Thoracic aorta (tissue), 2 donors: ENCODE measurements at regions not wholly inside any gene's neighbourhood (a gene's known extent, or its start where the extent isn't known, plus 50 kb on each side); places are given as distances from the start of the nearest gene placed in this dataset.

Experiments used
- ATAC-seq: fragments of 150-250 bp; one replicate; pipeline ENCODE4 v1.8.0; 2017; ENCODE audit warnings: low read depth; ENCODE audit not compliant: insufficient number of reproducible peaks, low FRiP score
- DNase-seq: peaks from one replicate; pipeline ENCODE4 v3.0.0-alpha.2; 2020; ENCODE audit warnings: low spot score
- H3K27ac ChIP-seq, 2 donors: fragments of 200-600 bp; sonication (generic); 1 replicate in 1 of 2; 2 replicates in 1 of 2; pipeline ENCODE4 v1.5.1; 2016; ENCODE audit warnings: mild to moderate bottlenecking in 2 of 2, moderate library complexity in 2 of 2
- H3K27me3 ChIP-seq: fragments of 200-600 bp; sonication (generic); replicated peaks from 2 replicates; pipeline ENCODE4 v1.6.0; 2016; ENCODE audit warnings: mild to moderate bottlenecking; ENCODE audit not compliant: insufficient read depth
- H3K36me3 ChIP-seq: fragments of 200-600 bp; sonication (generic); one replicate; pipeline ENCODE4 v1.5.1; 2016
- H3K4me1 ChIP-seq, 2 donors: fragments of 200-600 bp; sonication (generic); 1 replicate in 1 of 2; 2 replicates in 1 of 2; pipeline versions ENCODE4 v1.5.1 to v1.6.0; 2016; ENCODE audit warnings: low read depth in 2 of 2, mild to moderate bottlenecking in 1 of 2; ENCODE audit not compliant: control insufficient read depth in 1 of 2
- H3K4me3 ChIP-seq: fragments of 200-600 bp; sonication (generic); 2 replicates; pipeline ENCODE4 v1.5.1; 2016; ENCODE audit warnings: mild to moderate bottlenecking
- H3K9me3 ChIP-seq: fragments of 200-600 bp; sonication (generic); 2 replicates; pipeline ENCODE4 v1.5.1; 2016
- CTCF ChIP-seq: fragments of 200-600 bp; sonication (generic); IDR thresholded peaks from one replicate; pipeline ENCODE4 v1.5.1; 2019; ENCODE audit warnings: antibody characterized with exemption

- H3K36me3 ChIP-seq = no peaks in the 10 kb centered on the region
- H3K4me3 ChIP-seq = no peak overlapping the region
- H3K27me3 ChIP-seq = no peaks in the 10 kb centered on the region
- H3K27ac ChIP-seq = no peak overlapping the region
- H3K4me1 ChIP-seq = no peaks in the 10 kb centered on the region
- ATAC-seq = no peak
- TF ChIP-seq CTCF = no peak
- H3K9me3 ChIP-seq = no peaks in the 10 kb centered on the region
- no peak for DNase-seq
These were observed 504.0 kb downstream of the MAGEE1 start for GRCh38 chrX:76931518-76931917.

- DNase-seq = no peak
- no peak overlapping the region for H3K4me3 ChIP-seq
- H3K27me3 ChIP-seq = no peaks in the 10 kb centered on the region
- no peak for ATAC-seq
- no peak overlapping the region for H3K27ac ChIP-seq
- no peak for TF ChIP-seq CTCF
- H3K36me3 ChIP-seq = no peaks in the 10 kb centered on the region
- no peaks in the 10 kb centered on the region for H3K9me3 ChIP-seq
- no peaks in the 10 kb centered on the region for H3K4me1 ChIP-seq
These were observed 489.7 kb upstream of the FGF16 start for GRCh38 chrX:76957485-76957884.

GRCh38 chrX:76971393-76972376, 475.5 kb upstream of the FGF16 start:
- DNase-seq (no peak), ATAC-seq (no peak)
- Histone ChIP-seq H3K27ac (peak overlapping the region; percentile 56 to 74), H3K4me1 (peaks cover 0 to 31% of the 10 kb centered on the region in 2 donors), H3K27me3 (no peaks in the 10 kb centered on the region), H3K4me3 (no peak overlapping the region), H3K36me3 (no peaks in the 10 kb centered on the region), H3K9me3 (no peaks in the 10 kb centered on the region)
- no peak for TF ChIP-seq CTCF

- TF ChIP-seq CTCF = no peak
- ATAC-seq (no peak), DNase-seq (no peak)
- peaks cover 0 to 16% of the 10 kb centered on the region in 2 donors for H3K4me1 ChIP-seq
- no peak overlapping the region for H3K27ac ChIP-seq
- no peaks in the 10 kb centered on the region for H3K36me3 ChIP-seq
- no peak overlapping the region for H3K4me3 ChIP-seq
- H3K27me3 ChIP-seq = no peaks in the 10 kb centered on the region
- no peaks in the 10 kb centered on the region for H3K9me3 ChIP-seq
These were observed 469.7 kb upstream of the FGF16 start for GRCh38 chrX:76977452-76977851.

GRCh38 chrX:76987381-76987780, 459.8 kb upstream of the FGF16 start:
- Histone ChIP-seq H3K4me1 (no peaks in the 10 kb centered on the region), H3K27me3 (no peaks in the 10 kb centered on the region), H3K4me3 (no peak overlapping the region), H3K9me3 (no peaks in the 10 kb centered on the region), H3K36me3 (no peaks in the 10 kb centered on the region), H3K27ac (no peak overlapping the region)
- no peak for TF ChIP-seq CTCF
- ATAC-seq (no peak), DNase-seq (no peak)
